ENCODE measurements at regions not wholly inside any gene's neighbourhood (a gene's known extent, or its start where the extent isn't known, plus 50 kb on each side); places are given as distances from the start of the nearest gene placed in this dataset.

DNA sequence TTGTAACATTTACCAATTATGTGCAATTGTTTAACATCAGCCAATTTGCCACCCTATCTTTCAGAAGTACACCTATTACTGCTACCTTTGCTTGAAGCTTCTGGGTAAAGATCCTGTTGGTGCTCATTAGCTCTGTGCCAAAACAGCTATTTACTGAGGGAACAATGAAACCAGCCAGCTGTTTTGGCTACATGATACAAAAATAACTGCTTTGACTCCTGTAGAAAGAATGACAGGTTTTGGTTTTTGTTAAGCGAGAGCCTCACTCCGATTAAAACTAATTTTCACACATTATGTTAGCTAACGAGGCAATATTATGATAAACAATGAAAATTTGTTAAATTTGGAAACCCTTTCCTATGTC, 907.0 kb downstream of the EPHA4 start:
- no peak overlapping the region for H3K4me3 ChIP-seq (replicated peaks; ENCODE audit: low read depth, low read length)
- TF ChIP-seq, protein P1, sequence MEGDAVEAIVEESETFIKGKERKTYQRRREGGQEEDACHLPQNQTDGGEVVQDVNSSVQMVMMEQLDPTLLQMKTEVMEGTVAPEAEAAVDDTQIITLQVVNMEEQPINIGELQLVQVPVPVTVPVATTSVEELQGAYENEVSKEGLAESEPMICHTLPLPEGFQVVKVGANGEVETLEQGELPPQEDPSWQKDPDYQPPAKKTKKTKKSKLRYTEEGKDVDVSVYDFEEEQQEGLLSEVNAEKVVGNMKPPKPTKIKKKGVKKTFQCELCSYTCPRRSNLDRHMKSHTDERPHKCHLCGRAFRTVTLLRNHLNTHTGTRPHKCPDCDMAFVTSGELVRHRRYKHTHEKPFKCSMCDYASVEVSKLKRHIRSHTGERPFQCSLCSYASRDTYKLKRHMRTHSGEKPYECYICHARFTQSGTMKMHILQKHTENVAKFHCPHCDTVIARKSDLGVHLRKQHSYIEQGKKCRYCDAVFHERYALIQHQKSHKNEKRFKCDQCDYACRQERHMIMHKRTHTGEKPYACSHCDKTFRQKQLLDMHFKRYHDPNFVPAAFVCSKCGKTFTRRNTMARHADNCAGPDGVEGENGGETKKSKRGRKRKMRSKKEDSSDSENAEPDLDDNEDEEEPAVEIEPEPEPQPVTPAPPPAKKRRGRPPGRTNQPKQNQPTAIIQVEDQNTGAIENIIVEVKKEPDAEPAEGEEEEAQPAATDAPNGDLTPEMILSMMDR (IDR thresholded peaks at IDR 0.05; ENCODE audit: low read depth, low read length, missing control alignments), result no peak
- no peak for DNase-seq (ENCODE audit: extremely low read depth, low read depth)

DNA sequence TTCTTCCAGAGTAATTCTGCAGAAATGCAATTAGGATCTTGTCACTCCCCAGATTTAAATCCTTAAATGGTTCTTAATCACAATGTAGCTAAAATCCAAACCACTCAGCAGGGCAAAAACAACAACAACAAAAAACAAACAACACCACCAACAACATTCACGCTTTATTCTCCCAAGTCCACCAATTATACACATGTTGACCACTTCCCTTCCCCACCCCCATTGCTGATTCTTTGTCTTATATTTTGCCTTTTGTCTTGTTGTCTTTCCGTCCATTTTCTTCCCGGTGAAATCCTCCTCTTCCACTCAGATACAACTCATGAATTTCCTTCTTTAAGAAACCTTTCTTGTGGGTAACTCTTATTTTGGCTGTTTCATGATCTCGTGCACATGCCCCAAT, 902.8 kb downstream of the EPHA4 start:
- no peak for DNase-seq (ENCODE audit: extremely low read depth, low read depth)
- TF ChIP-seq, protein P1 (IDR thresholded peaks at IDR 0.05; ENCODE audit: low read depth, low read length, missing control alignments), result no peak
- H3K4me3 ChIP-seq (replicated peaks; ENCODE audit: low read depth, low read length), result no peak overlapping the region

DNA sequence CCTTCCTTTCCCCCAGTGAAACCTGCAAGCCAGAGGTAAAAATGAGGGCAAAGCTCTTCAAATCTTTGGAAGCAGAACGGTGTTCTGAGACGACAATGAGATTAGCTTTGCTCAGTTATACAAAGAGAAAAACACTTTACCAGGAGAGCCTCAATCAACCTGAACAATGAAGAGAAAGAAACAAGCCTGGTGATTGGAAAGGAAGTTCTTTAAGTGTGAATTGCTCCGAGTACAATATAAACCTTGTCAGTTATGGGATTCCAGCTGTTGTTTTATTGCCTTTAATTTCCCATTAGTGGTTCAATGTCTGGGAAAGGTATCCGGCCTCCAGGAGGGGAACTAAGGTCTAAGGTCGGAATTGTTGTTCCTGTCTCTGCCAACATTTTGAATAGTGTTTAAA, 901.6 kb downstream of the EPHA4 start:
- TF ChIP-seq, protein P1 (IDR thresholded peaks at IDR 0.05; ENCODE audit: low read depth, low read length, missing control alignments), result no peak
- H3K4me3 ChIP-seq (replicated peaks; ENCODE audit: low read depth, low read length), result no peak overlapping the region
- DNase-seq (ENCODE audit: extremely low read depth, low read depth), result no peak

DNA sequence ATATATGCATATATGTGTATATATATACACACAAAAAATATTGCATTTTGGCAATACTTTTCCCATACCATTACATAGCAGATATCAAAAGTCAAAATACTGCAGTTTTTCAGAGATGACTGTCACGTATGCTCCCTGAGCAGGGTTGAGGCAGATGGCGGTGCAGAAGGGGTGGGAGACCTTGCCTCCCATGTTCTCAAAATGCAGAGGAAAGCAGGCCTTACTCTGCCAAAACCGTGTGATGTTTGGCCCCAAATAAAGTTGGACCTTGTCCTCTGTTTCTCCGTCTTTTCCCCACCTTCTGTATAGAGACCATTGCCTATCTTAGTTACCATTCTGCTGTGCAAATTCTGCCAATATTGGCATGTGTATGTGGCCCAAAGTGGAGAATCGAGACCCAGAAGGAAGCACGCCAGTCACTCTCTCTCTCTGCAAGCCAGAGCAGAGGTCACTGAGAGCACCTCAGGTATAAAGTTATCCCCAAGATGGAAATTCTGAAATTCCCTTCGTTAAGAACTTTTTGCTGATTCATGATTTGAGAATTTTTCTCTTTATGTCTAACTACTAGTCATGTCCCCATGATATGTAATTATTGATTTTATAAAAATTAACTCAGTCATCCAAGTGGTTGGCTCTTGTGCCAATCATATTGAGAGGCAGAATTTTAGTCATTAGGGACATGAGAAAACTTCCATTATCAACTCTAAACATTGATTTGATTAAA, 898.8 kb downstream of the EPHA4 start:
- DNase-seq (ENCODE audit: extremely low read depth, low read depth), result no peak
- TF ChIP-seq, protein P1 (IDR thresholded peaks at IDR 0.05; ENCODE audit: low read depth, low read length, missing control alignments), result no peak
- H3K4me3 ChIP-seq (replicated peaks; ENCODE audit: low read depth, low read length), result no peak overlapping the region

DNA sequence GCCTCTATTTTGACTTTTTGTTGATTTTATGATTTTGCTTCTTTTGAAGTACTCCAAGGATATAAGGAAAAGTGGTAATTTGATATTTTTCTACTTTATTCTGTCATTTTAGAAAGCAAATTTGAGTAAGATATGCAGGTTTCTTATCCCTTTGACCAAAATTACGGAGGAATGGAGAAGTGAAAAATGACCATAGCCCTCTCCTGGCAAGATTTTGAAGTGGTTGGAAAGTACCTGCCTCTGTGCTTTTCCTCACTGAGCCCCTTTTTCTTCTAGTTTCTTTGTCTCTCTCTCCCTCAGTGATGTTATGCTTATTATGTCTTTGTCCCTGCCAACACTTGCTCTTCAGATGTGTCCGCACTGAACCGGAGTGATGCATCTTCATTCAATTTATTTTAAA, 898.1 kb downstream of the EPHA4 start:
- no peak overlapping the region for H3K4me3 ChIP-seq (replicated peaks; ENCODE audit: low read depth, low read length)
- TF ChIP-seq, protein P1 (IDR thresholded peaks at IDR 0.05; ENCODE audit: low read depth, low read length, missing control alignments), result no peak
- DNase-seq (ENCODE audit: extremely low read depth, low read depth), result no peak

DNA sequence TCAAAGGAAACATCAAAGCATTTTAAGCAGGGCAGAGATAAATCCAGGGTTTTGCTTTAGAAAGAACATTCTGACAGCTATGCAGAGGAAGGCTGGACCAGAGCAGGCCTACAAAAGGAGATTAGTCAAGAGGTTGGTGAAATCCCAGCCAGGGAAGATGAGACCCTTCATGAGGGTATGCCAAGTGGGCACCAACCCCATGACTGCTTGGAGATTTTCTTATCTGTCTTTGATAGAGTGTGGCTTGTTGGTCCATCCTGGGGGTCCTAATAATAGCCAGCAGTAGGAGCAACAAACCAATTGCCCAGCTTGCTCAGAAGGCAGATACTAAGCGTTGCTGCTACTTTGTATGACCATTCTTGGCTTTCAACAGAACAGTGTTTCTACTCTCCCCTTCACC, 895.4 kb downstream of the EPHA4 start:
- TF ChIP-seq, protein P1 (IDR thresholded peaks at IDR 0.05; ENCODE audit: low read depth, low read length, missing control alignments), result no peak
- no peak overlapping the region for H3K4me3 ChIP-seq (replicated peaks; ENCODE audit: low read depth, low read length)
- DNase-seq (ENCODE audit: extremely low read depth, low read depth), result no peak

DNA sequence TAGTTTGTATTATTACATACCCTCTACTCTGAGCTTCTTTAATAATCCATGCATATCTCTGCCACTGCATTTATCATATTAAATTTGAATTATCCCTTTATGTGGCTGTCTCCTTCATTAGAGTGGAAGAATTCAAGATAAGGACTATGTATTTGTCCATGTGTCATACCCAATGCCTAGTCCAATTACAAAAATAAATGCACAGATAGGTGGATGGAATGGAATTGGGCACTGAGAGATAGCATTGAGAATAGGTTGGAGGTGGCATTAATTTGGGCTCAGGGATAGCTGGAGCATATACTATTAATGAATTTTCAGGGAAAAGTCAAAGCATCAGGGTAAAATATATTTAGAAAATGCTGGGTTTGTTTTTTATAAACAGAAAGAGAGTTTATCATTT, 893.2 kb downstream of the EPHA4 start:
- TF ChIP-seq, protein P1 (IDR thresholded peaks at IDR 0.05; ENCODE audit: low read depth, low read length, missing control alignments), result no peak
- no peak overlapping the region for H3K4me3 ChIP-seq (replicated peaks; ENCODE audit: low read depth, low read length)
- no peak for DNase-seq (ENCODE audit: extremely low read depth, low read depth)

Measured in HFF-Myc (cell line).